ENCODE measurements at regions not wholly inside any gene's neighbourhood (a gene's known extent, or its start where the extent isn't known, plus 50 kb on each side); places are given as distances from the start of the nearest gene placed in this dataset.

DNA sequence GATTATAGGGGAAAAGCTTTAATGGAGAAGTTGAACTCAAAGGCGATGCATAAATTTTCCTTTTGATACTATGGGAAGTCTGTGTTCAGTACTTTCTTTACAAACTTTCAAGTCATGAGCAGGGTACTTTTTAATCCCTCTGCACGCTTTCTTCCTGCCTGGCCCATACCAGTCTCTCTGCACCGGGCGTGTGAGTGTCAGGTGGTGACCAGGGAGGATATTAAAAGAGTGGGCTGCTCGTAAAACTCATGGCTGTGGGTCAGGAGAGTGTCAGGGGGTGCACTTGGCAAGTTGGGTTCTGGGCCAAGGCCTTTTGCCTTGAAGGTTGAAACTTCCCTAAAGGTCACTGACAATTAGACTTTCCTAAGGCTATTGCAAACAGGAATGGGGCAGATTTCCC, 367.8 kb downstream of the GPD2 start:
- TF ChIP-seq, protein P1, sequence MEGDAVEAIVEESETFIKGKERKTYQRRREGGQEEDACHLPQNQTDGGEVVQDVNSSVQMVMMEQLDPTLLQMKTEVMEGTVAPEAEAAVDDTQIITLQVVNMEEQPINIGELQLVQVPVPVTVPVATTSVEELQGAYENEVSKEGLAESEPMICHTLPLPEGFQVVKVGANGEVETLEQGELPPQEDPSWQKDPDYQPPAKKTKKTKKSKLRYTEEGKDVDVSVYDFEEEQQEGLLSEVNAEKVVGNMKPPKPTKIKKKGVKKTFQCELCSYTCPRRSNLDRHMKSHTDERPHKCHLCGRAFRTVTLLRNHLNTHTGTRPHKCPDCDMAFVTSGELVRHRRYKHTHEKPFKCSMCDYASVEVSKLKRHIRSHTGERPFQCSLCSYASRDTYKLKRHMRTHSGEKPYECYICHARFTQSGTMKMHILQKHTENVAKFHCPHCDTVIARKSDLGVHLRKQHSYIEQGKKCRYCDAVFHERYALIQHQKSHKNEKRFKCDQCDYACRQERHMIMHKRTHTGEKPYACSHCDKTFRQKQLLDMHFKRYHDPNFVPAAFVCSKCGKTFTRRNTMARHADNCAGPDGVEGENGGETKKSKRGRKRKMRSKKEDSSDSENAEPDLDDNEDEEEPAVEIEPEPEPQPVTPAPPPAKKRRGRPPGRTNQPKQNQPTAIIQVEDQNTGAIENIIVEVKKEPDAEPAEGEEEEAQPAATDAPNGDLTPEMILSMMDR (IDR thresholded peaks at IDR 0.05), result no peak
- no peak for TF ChIP-seq EP300 (IDR thresholded peaks at IDR 0.05)
- TF ChIP-seq POLR2A (IDR thresholded peaks at IDR 0.05), result no peak

Measured in sigmoid colon (tissue), 4 donors.